A549 (cell line): ENCODE measurements at regions not wholly inside any gene's neighbourhood (a gene's known extent, or its start where the extent isn't known, plus 50 kb on each side); places are given as distances from the start of the nearest gene placed in this dataset.

ENCODE experiments used
- CHD4 ChIP-seq: fragments of 200-600 bp; sonication (generic); IDR thresholded peaks from 2 replicates; pipeline ENCODE4 v1.6.1; 2016; ENCODE audit warnings: antibody characterized with exemption, mild to moderate bottlenecking, borderline replicate concordance
- EP300 ChIP-seq, 2 experiments: fragments of >200 bp; sonication (Bioruptor Twin); formaldehyde crosslinking; IDR thresholded peaks; 2 replicates in 1 of 2; 3 replicates in 1 of 2; pipeline ENCODE4 v1.6.1; 2016 to 2017
- NFE2L2 ChIP-seq: fragments of 150-350 bp; conservative IDR thresholded peaks from 2 replicates; pipeline ENCODE4 v1.6.1; 2014; ENCODE audit warnings: low read length
- POLR2A ChIP-seq: IDR thresholded peaks from 2 replicates; pipeline ENCODE4 v1.6.1; 2012; ENCODE audit warnings: mild to moderate bottlenecking, low read length
- TF ChIP-seq, protein P1 (sequence below): fragments of 450-650 bp; IDR thresholded peaks from 2 replicates; pipeline ENCODE4 v1.6.1; 2014; ENCODE audit warnings: antibody characterized with exemption
- TF ChIP-seq, protein P2 (sequence below): fragments of >200 bp; sonication (Bioruptor Twin); formaldehyde crosslinking; IDR thresholded peaks from 3 replicates; pipeline ENCODE4 v1.5.1; 2016
- TF ChIP-seq, protein P3 (sequence below): fragments of 200-600 bp; sonication (generic); IDR thresholded peaks from 2 replicates; pipeline ENCODE4 v1.6.1; 2016; ENCODE audit warnings: antibody characterized with exemption, mild to moderate bottlenecking, moderate library complexity

DNA sequence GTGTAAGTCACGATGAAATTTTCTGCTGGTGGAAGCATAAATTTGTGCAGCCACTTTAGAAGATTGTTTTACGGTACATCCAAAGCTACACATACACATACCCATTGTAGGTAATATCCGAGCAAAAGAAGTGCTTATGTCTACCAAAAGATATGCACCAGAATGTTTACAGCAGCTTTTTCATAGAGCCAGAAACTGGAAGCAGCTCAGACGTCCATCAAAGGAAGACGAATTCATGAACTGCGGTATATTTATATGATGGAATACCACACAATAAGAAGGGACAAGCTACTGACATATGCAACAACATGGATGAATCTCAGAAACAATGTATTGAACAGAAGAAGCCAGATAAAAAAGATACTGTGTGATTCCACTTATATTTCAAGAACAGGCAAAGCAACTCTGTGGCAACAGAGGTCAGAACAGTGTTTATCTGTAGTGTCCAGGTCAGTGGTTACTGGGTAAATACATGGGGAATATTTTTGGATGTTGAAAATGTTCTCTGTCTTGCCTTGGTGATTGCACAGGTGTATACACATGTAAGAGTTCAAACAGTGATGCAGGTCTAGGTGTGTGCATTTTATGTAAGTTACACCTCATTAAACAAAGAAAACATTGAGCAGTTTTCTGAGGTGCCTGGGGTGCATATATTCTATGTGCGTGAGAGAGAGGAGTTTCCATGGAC, 51.9 kb upstream of the EXOC2 start:
- TF ChIP-seq, protein P1, sequence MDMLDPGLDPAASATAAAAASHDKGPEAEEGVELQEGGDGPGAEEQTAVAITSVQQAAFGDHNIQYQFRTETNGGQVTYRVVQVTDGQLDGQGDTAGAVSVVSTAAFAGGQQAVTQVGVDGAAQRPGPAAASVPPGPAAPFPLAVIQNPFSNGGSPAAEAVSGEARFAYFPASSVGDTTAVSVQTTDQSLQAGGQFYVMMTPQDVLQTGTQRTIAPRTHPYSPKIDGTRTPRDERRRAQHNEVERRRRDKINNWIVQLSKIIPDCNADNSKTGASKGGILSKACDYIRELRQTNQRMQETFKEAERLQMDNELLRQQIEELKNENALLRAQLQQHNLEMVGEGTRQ = no peak
- TF ChIP-seq, protein P2, sequence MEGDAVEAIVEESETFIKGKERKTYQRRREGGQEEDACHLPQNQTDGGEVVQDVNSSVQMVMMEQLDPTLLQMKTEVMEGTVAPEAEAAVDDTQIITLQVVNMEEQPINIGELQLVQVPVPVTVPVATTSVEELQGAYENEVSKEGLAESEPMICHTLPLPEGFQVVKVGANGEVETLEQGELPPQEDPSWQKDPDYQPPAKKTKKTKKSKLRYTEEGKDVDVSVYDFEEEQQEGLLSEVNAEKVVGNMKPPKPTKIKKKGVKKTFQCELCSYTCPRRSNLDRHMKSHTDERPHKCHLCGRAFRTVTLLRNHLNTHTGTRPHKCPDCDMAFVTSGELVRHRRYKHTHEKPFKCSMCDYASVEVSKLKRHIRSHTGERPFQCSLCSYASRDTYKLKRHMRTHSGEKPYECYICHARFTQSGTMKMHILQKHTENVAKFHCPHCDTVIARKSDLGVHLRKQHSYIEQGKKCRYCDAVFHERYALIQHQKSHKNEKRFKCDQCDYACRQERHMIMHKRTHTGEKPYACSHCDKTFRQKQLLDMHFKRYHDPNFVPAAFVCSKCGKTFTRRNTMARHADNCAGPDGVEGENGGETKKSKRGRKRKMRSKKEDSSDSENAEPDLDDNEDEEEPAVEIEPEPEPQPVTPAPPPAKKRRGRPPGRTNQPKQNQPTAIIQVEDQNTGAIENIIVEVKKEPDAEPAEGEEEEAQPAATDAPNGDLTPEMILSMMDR = no peak
- no peak for TF ChIP-seq CHD4
- TF ChIP-seq, protein P3, sequence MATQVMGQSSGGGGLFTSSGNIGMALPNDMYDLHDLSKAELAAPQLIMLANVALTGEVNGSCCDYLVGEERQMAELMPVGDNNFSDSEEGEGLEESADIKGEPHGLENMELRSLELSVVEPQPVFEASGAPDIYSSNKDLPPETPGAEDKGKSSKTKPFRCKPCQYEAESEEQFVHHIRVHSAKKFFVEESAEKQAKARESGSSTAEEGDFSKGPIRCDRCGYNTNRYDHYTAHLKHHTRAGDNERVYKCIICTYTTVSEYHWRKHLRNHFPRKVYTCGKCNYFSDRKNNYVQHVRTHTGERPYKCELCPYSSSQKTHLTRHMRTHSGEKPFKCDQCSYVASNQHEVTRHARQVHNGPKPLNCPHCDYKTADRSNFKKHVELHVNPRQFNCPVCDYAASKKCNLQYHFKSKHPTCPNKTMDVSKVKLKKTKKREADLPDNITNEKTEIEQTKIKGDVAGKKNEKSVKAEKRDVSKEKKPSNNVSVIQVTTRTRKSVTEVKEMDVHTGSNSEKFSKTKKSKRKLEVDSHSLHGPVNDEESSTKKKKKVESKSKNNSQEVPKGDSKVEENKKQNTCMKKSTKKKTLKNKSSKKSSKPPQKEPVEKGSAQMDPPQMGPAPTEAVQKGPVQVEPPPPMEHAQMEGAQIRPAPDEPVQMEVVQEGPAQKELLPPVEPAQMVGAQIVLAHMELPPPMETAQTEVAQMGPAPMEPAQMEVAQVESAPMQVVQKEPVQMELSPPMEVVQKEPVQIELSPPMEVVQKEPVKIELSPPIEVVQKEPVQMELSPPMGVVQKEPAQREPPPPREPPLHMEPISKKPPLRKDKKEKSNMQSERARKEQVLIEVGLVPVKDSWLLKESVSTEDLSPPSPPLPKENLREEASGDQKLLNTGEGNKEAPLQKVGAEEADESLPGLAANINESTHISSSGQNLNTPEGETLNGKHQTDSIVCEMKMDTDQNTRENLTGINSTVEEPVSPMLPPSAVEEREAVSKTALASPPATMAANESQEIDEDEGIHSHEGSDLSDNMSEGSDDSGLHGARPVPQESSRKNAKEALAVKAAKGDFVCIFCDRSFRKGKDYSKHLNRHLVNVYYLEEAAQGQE = no peak
- TF ChIP-seq EP300 (IDR thresholded peaks at IDR 0.05) = no peak
- no peak for TF ChIP-seq POLR2A
- no peak for TF ChIP-seq NFE2L2
